ENCODE measurements at regions not wholly inside any gene's neighbourhood (a gene's known extent, or its start where the extent isn't known, plus 50 kb on each side); places are given as distances from the start of the nearest gene placed in this dataset.
A peak's percentile ranks its signal among the peaks of the same experiment; 100 is the strongest.

DNA sequence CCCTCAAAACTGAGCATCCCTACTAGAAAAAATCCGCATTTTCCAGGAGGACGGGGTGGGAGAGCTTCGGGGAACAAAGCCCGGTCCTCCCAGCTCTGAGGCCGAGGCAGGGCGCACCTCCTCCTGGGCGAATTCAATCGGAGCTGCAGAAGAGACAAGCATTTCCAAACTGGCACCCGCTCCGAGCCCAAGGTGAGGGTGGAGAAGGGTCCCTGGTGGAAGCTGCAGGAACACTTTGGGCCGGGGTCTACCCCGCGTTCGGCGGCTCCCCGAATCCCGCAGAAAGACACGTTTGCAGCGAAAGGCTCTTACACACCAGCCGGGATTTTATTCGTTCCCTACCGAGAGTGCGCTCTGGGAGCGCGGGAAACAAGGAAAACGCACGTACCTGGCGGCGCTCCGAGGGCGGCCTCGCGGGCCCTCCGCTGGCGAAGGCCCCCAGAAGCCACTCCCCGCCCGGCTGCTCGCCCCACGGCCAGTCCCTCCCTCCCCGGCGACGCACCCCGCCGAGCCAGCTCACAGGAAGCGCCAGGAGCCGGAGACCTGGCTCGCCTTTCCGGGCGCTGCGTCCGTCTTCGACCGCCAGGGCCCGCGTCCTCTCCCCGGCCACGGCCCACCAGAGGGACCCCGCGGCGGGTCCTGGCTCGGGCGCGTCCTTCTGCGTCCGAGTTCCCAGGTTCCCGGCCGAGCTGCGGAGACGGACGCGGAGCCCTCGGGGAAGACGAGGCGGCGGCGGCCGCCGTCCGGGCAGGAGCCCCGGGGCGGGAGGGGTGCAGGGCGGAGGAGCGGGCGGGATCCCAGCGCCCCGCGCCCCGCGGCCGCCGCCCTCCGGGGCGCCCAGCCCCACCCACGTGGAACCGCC is 49.8 kb upstream of the BAHCC1 start:
- DNase-seq: peak; percentile 44
